BLaER1 (cell line): ENCODE measurements at regions not wholly inside any gene's neighbourhood (a gene's known extent, or its start where the extent isn't known, plus 50 kb on each side); places are given as distances from the start of the nearest gene placed in this dataset.

Source experiments
- H3K27ac ChIP-seq: shearing (Covaris generic); formaldehyde crosslinking; 2 replicates; pipeline ENCODE4 v1.8.1; 2022
- H3K27me3 ChIP-seq: shearing (Covaris generic); formaldehyde crosslinking; 2 replicates; pipeline ENCODE4 v1.8.1; 2022
- H3K36me3 ChIP-seq: shearing (Covaris generic); formaldehyde crosslinking; 2 replicates; pipeline ENCODE4 v1.8.1; 2022
- H3K4me1 ChIP-seq: shearing (Covaris generic); formaldehyde crosslinking; 2 replicates; pipeline ENCODE4 v1.8.1; 2022
- H3K4me2 ChIP-seq: shearing (Covaris generic); formaldehyde crosslinking; 2 replicates; pipeline ENCODE4 v1.8.1; 2022
- H3K4me3 ChIP-seq: shearing (Covaris generic); formaldehyde crosslinking; 2 replicates; pipeline ENCODE4 v1.8.1; 2022
- H3K9ac ChIP-seq: shearing (Covaris generic); formaldehyde crosslinking; 2 replicates; pipeline ENCODE4 v1.8.1; 2022
- H3K9me3 ChIP-seq: shearing (Covaris generic); formaldehyde crosslinking; 2 replicates; pipeline ENCODE4 v1.8.1; 2022
- H4K20me1 ChIP-seq: shearing (Covaris generic); formaldehyde crosslinking; 2 replicates; pipeline ENCODE4 v1.8.1; 2022
- Cebpa-rat ChIP-seq: shearing (Covaris generic); IDR thresholded peaks from 2 replicates; pipeline ENCODE4 v1.8.1; 2022

DNA sequence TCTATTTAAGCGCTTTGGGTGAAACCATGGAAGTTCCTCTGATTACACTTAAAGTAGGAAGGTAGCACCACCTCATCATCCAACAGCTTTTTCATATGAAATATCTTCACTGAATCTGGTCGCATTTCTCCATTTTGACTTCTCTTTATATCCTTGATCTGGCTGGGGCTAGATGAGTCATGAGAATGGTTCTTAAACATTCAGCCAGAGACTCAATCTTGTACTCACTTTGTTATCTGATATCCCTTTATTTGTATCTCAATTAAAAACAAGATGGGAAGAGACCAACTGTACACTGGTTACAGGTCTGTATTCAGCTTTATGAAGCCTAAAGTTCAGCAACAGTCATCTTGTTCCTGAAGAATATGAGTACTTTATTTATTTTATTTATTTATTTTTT is 84.9 kb downstream of the CBLL2 start:
- Histone ChIP-seq H3K27me3 (no peaks in the 10 kb centered on the region), H3K36me3 (no peaks in the 10 kb centered on the region), H4K20me1 (no peaks in the 10 kb centered on the region), H3K4me3 (no peak overlapping the region), H3K9ac (no peak overlapping the region), H3K9me3 (peaks cover 8% of the 10 kb centered on the region; the same call in 1 of the 2 replicates), H3K27ac (no peak overlapping the region), H3K4me2 (no peak overlapping the region), H3K4me1 (0 out of 2 replicates have a peak, but pooled peaks cover 5% of the 10 kb centered on the region)
- no peak for TF ChIP-seq Cebpa-rat

DNA sequence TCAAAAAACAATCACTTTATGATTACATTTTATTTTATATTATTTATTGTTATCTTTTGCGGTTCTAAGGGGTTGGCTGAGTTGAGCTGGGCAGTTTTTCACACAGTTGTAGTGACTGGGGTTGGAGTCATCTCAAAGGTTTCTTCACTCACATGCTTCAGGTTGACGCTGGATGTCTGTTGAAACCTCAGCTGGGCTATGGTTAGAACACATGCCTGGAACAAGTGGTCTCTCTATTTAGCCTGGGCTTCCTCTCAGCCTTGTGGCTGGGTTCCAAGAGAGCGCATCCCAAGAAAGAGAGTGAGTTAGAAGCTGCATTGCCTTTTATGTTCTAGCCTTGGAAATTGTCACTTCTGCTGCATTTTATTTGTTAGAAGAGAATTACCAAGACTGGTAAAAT is 87.4 kb downstream of the CBLL2 start:
- Histone ChIP-seq H3K27ac (no peak overlapping the region), H3K36me3 (no peaks in the 10 kb centered on the region), H3K27me3 (no peaks in the 10 kb centered on the region), H3K4me2 (no peak overlapping the region), H4K20me1 (no peaks in the 10 kb centered on the region), H3K9ac (no peak overlapping the region), H3K4me3 (no peak overlapping the region), H3K4me1 (0 out of 2 replicates have a peak, but pooled peaks cover 5% of the 10 kb centered on the region), H3K9me3 (peaks cover 7% of the 10 kb centered on the region; the same call in 1 of the 2 replicates)
- no peak for TF ChIP-seq Cebpa-rat

DNA sequence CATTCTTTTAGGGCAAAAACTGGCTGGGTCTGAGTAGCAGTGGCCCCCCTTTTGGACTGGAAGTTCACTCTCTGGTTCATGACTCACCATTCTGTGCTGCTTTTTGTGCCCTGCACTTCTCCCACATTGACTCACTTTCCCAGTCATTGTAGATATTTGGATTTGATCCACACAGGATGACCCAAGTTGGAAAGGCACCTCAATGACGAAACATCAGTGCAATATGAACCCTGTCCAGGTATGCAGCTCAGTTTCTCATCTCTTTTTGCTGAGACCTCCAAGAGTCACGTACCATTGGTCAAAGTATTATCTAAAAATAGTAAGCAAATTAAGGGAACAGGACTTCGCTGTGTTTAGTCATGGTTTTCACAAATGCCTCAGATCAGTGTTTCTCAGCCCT is 92.7 kb downstream of the CBLL2 start:
- Histone ChIP-seq H3K9me3 (peaks cover 5% of the 10 kb centered on the region; the same call in 1 of the 2 replicates), H3K27ac (no peak overlapping the region)

DNA sequence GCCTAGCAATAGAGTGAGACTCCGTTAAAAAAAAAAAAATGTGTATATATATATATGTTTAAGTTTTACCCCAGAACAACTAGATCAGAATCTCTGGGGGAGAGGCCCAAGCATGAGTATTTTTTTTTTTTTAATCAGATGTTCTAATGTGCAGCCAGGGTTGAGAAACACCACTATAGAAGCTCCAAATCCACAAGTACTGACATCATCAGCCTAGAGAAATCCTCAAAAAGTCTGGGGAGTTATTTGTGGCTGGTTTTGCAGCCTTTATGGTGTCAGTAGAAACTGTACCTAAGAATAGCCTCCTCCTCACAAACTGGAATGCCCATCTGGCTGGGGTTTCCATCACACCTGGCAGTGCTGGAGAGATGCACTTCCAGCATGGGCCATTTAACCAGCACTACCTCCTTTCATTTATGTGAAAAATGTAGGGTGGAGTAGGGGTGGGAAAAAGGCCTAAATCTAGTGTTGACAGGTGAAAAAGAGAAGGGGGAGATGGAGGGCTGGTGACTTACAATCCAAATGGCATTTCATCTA is 93.5 kb downstream of the CBLL2 start:
- Histone ChIP-seq H3K9me3 (peaks cover 5% of the 10 kb centered on the region; the same call in 1 of the 2 replicates), H4K20me1 (no peaks in the 10 kb centered on the region), H3K4me3 (no peak overlapping the region), H3K36me3 (no peaks in the 10 kb centered on the region), H3K4me1 (no peaks in the 10 kb centered on the region), H3K9ac (no peak overlapping the region), H3K27me3 (no peaks in the 10 kb centered on the region), H3K27ac (no peak overlapping the region), H3K4me2 (no peak overlapping the region)
- no peak for TF ChIP-seq Cebpa-rat

More for the DNA sequence above, 92.7 kb downstream of the CBLL2 start:
- H3K4me3 ChIP-seq, result no peak overlapping the region
- no peak overlapping the region for H3K9ac ChIP-seq
- H3K27me3 ChIP-seq, result no peaks in the 10 kb centered on the region
- no peak for TF ChIP-seq Cebpa-rat
- 0 out of 2 replicates have a peak, but pooled peaks cover under 1% of the 10 kb centered on the region for H3K4me1 ChIP-seq
- no peaks in the 10 kb centered on the region for H4K20me1 ChIP-seq
- H3K36me3 ChIP-seq, result no peaks in the 10 kb centered on the region
- H3K4me2 ChIP-seq, result no peak overlapping the region

DNA sequence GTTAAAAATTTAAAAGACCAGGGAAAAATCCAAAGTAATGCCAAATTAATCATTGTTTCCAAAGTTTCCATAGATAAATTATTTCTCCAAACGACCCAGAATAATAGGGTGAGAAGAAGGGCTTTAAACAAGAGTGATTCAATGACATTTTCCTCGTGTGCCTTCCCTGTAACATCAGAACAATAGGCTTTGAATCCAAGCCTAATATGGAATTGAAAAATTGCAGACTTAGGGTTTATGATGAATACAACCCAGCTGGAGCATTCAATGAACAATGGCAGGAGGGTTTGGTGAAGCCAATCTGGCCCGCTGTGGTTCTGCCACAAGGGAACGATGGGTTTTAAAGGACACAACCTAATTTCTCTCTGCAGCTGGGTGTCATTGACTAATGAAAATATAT is 94.2 kb downstream of the CBLL2 start:
- no peak for TF ChIP-seq Cebpa-rat
- Histone ChIP-seq H3K27ac (no peak overlapping the region), H3K27me3 (no peaks in the 10 kb centered on the region), H4K20me1 (no peaks in the 10 kb centered on the region), H3K9ac (no peak overlapping the region), H3K4me3 (no peak overlapping the region), H3K9me3 (peaks cover 5% of the 10 kb centered on the region; the same call in 1 of the 2 replicates), H3K36me3 (no peaks in the 10 kb centered on the region), H3K4me1 (no peaks in the 10 kb centered on the region), H3K4me2 (no peak overlapping the region)

DNA sequence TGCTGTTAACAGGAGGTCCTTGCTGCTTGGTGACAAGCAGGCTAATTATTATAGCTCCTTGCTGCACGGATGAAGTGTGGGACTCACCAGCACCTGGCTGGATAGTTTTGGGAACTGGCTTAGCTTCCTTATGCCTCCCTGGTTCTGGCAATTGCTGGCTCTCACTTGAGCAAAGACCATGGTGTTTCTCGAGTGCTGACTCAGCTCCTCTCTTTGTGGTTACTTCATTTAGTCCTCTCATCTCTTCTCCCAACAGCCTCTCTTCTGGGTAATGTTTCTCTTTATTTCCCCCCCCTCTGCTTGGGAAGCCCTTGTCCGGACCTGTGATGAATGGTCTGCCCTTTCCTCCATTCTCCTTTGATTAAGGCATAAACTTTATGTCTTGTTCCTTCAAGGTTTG is 100.4 kb downstream of the CBLL2 start:
- peaks cover 14% of the 10 kb centered on the region for H3K4me1 ChIP-seq
- no peaks in the 10 kb centered on the region for H3K27me3 ChIP-seq
- H4K20me1 ChIP-seq, result no peaks in the 10 kb centered on the region
- H3K27ac ChIP-seq, result no peak overlapping the region
- no peak for TF ChIP-seq Cebpa-rat
- no peak overlapping the region for H3K9ac ChIP-seq
- H3K4me3 ChIP-seq, result no peak overlapping the region
- H3K4me2 ChIP-seq, result no peak overlapping the region
- H3K9me3 ChIP-seq, result peaks cover 16% of the 10 kb centered on the region
- no peaks in the 10 kb centered on the region for H3K36me3 ChIP-seq

DNA sequence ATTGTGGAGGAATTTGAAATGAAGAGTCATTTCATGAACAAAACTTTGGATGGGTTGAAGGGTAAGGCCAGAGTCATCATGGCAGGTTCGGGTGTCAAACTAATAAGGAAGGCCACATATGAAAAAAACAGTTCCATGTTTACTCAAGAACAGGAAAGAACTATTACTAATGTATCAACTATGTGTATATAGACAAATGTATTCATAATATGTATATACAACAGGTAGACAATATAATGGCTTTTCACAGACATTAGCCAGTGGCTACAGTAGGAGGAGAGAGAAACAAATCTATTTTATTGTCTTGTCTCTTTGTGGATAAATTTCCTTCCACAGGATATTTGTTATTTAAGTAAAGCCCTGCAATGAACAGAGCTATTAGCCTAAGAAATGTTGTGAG is 101.1 kb downstream of the CBLL2 start:
- Histone ChIP-seq H3K27me3 (no peaks in the 10 kb centered on the region), H3K36me3 (no peaks in the 10 kb centered on the region), H3K4me3 (no peak overlapping the region), H3K27ac (no peak overlapping the region), H4K20me1 (no peaks in the 10 kb centered on the region), H3K4me2 (no peak overlapping the region), H3K9me3 (peaks cover 23% of the 10 kb centered on the region), H3K4me1 (peaks cover 17% of the 10 kb centered on the region), H3K9ac (no peak overlapping the region)
- TF ChIP-seq Cebpa-rat, result no peak

DNA sequence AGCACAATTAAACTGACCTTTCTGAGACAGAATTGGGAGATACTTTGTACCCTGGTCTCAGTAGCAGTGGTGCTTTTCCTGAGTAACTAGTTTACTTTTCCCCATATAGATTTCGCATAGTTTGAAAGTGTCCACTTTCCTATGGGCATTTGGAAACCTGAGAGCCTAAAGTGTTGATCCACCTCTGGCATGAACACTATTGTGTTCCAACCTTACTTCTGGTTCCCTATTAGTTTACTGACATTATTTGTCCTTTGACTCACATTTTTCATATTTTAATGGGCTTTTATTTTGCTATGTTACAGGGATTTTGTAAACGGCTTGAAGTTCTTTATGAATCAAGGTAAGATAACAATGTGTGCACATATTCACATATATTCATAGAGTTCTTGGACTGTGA is 103.7 kb downstream of the CBLL2 start:
- H3K4me1 ChIP-seq, result peaks cover 17% of the 10 kb centered on the region
- no peak for TF ChIP-seq Cebpa-rat
- H3K4me2 ChIP-seq, result no peak overlapping the region
- H3K27ac ChIP-seq, result no peak overlapping the region
- peaks cover 35% of the 10 kb centered on the region for H3K9me3 ChIP-seq
- H4K20me1 ChIP-seq, result no peaks in the 10 kb centered on the region
- no peak overlapping the region for H3K9ac ChIP-seq
- H3K4me3 ChIP-seq, result no peak overlapping the region
- no peaks in the 10 kb centered on the region for H3K36me3 ChIP-seq
- no peaks in the 10 kb centered on the region for H3K27me3 ChIP-seq

DNA sequence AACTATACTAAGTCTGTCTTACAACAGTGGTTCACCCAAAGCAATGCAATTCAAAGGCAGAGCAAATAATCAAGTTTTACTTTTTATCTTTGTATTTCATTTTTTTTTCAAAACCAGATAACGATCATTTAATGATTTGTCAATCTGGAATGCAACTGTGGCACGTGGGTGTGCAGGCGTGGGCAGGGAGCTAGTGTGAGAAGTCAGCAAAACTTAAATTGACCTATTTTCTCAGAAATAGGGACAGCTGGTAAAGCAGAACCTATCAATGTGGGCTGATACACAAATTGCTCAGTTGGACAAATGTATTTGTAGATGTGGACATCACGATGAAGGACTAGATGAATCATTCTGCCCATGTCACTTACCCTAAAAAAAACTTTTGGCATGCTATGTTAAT is 105.6 kb downstream of the CBLL2 start:
- TF ChIP-seq Cebpa-rat, result no peak
- Histone ChIP-seq H3K36me3 (no peaks in the 10 kb centered on the region), H3K27ac (no peak overlapping the region), H3K4me2 (no peak overlapping the region), H3K9me3 (peaks cover 37% of the 10 kb centered on the region), H3K27me3 (no peaks in the 10 kb centered on the region), H3K4me1 (peaks cover 17% of the 10 kb centered on the region), H3K9ac (no peak overlapping the region), H3K4me3 (0 out of 2 replicates have a peak overlapping the region, but pooled peaks have one; percentile 4), H4K20me1 (no peaks in the 10 kb centered on the region)

DNA sequence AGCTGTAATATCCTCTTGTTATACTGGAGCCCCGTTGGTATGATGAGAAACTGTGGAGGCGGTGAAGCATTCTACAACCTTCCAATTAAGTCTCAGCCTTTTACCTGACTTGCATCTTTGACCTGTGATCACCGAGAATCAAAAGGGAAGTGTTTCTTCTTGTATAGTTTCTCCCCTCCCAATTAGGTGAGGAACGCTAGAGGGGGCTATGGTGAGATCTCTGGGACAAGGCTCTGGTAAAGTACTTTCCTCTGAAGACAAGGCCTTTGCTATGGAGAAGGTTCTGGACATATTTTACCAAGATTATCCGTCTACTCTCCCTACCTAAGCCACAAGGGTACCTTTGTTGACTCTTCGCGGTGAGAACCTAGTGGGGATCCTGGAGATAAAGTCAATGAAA is 111.3 kb downstream of the CBLL2 start:
- Histone ChIP-seq H3K36me3 (no peaks in the 10 kb centered on the region), H4K20me1 (no peaks in the 10 kb centered on the region), H3K4me1 (peaks cover 9% of the 10 kb centered on the region; the same call in 1 of the 2 replicates), H3K9ac (no peak overlapping the region), H3K27ac (no peak overlapping the region), H3K9me3 (peaks cover 25% of the 10 kb centered on the region), H3K4me2 (no peak overlapping the region), H3K27me3 (no peaks in the 10 kb centered on the region), H3K4me3 (no peak overlapping the region)
- TF ChIP-seq Cebpa-rat, result no peak
